WTC11 (cell line): ENCODE measurements at regions not wholly inside any gene's neighbourhood (a gene's known extent, or its start where the extent isn't known, plus 50 kb on each side); places are given as distances from the start of the nearest gene placed in this dataset.

Experiments used
- ATAC-seq: fragments of 200-7000 bp; cut with Tn5 transposase; 2 replicates; pipeline ENCODE4 v1.10.0; 2021; ENCODE audit warnings: mild to moderate bottlenecking, moderate library complexity
- CTCF ChIA-PET: fragments of 300-600 bp; sonication (Branson Sonifier 250); formaldehyde crosslinking; loops from one replicate; lab custom pipeline; 2021; ENCODE audit warnings: antibody characterized with exemption; lab: Charles Lee
- POLR2A ChIA-PET: fragments of 350-600 bp; sonication (Branson Sonifier 250); formaldehyde crosslinking; loops from one replicate; lab custom pipeline; 2021; ENCODE audit warnings: antibody characterized with exemption; lab: Charles Lee
- DNase-seq: peaks from one replicate; pipeline ENCODE4 v3.0.0; 2021; ENCODE audit warnings: low spot score
- H3K27ac Mint-ChIP-seq: 2 replicates; pipeline ENCODE4 v1.8.0; 2021; ENCODE audit warnings: mixed read lengths
- H3K27me3 Mint-ChIP-seq: 2 replicates; pipeline ENCODE4 v1.8.0; 2021; ENCODE audit warnings: low read depth, mild to moderate bottlenecking, moderate library complexity, mixed read lengths
- H3K36me3 Mint-ChIP-seq: 2 replicates; pipeline ENCODE4 v1.8.0; 2021; ENCODE audit warnings: mixed read lengths
- H3K4me1 Mint-ChIP-seq: 2 replicates; pipeline ENCODE4 v1.8.0; 2022; ENCODE audit warnings: mixed read lengths
- H3K4me3 Mint-ChIP-seq: 2 replicates; pipeline ENCODE4 v1.8.0; 2021; ENCODE audit warnings: mild to moderate bottlenecking, moderate library complexity, mixed read lengths
- H3K9me3 Mint-ChIP-seq: 2 replicates; pipeline ENCODE4 v1.8.0; 2021; ENCODE audit warnings: mixed read lengths
- ATF1 ChIP-seq: sonication (generic); formaldehyde crosslinking; IDR thresholded peaks from 2 replicates; pipeline ENCODE4 v1.8.1; 2023; ENCODE audit warnings: mild to moderate bottlenecking, moderate library complexity, missing genetic modification reagents
- ELF4 ChIP-seq: sonication (generic); formaldehyde crosslinking; IDR thresholded peaks from 2 replicates; pipeline ENCODE4 v1.8.1; 2022; ENCODE audit warnings: low read depth, mild to moderate bottlenecking, moderate library complexity, missing genetic modification reagents
- FOXP4 ChIP-seq: sonication (generic); formaldehyde crosslinking; IDR thresholded peaks from 2 replicates; pipeline ENCODE4 v1.8.0; 2022; ENCODE audit warnings: mild to moderate bottlenecking, missing genetic modification reagents
- GABPB1 ChIP-seq: sonication (generic); formaldehyde crosslinking; IDR thresholded peaks from 2 replicates; pipeline ENCODE4 v1.8.1; 2023; ENCODE audit warnings: mild to moderate bottlenecking, missing genetic modification reagents
- HMGXB4 ChIP-seq: sonication (generic); formaldehyde crosslinking; IDR thresholded peaks from 2 replicates; pipeline ENCODE4 v1.8.1; 2023; ENCODE audit warnings: mild to moderate bottlenecking, moderate library complexity, missing genetic modification reagents
- MAX ChIP-seq: sonication (generic); formaldehyde crosslinking; IDR thresholded peaks from 2 replicates; pipeline ENCODE4 v1.8.0; 2022; ENCODE audit warnings: mild to moderate bottlenecking, missing genetic modification reagents
- MXD4 ChIP-seq: fragments of 250-450 bp; sonication (Bioruptor Pico); IDR thresholded peaks from 2 replicates; pipeline ENCODE4 v1.8.0; 2021; ENCODE audit warnings: mild to moderate bottlenecking, moderate library complexity, borderline replicate concordance
- MYBL2 ChIP-seq: sonication (generic); formaldehyde crosslinking; IDR thresholded peaks from 2 replicates; pipeline ENCODE4 v1.8.1; 2023; ENCODE audit warnings: mild to moderate bottlenecking, moderate library complexity, missing genetic modification reagents
- NFATC4 ChIP-seq: fragments of 250-450 bp; sonication (Bioruptor Pico); IDR thresholded peaks from 2 replicates; pipeline ENCODE4 v1.9.0; 2021; ENCODE audit warnings: mild to moderate bottlenecking
- NR2C2 ChIP-seq: sonication (generic); formaldehyde crosslinking; IDR thresholded peaks from 2 replicates; pipeline ENCODE4 v1.8.0; 2022; ENCODE audit warnings: mild to moderate bottlenecking, missing genetic modification reagents
- NR3C1 ChIP-seq: sonication (generic); formaldehyde crosslinking; conservative IDR thresholded peaks from 2 replicates; pipeline ENCODE4 v1.8.1; 2023; ENCODE audit warnings: low read depth, mild to moderate bottlenecking, missing genetic modification reagents
- SMAD4 ChIP-seq: sonication (generic); formaldehyde crosslinking; IDR thresholded peaks from 2 replicates; pipeline ENCODE4 v1.8.0; 2022; ENCODE audit warnings: mild to moderate bottlenecking, missing genetic modification reagents
- ZNF121 ChIP-seq: sonication (generic); formaldehyde crosslinking; IDR thresholded peaks from 2 replicates; pipeline ENCODE4 v1.8.0; 2023; ENCODE audit warnings: missing genetic modification reagents
- ZNF232 ChIP-seq: sonication (generic); formaldehyde crosslinking; IDR thresholded peaks from 2 replicates; pipeline ENCODE4 v1.8.0; 2022; ENCODE audit warnings: mild to moderate bottlenecking, missing genetic modification reagents
- ZNF416 ChIP-seq: fragments of 250-450 bp; sonication (Bioruptor Pico); IDR thresholded peaks from 2 replicates; pipeline ENCODE4 v1.9.0; 2021; ENCODE audit warnings: mild to moderate bottlenecking, inconsistent platforms
- TF ChIP-seq, protein P1 (sequence below): sonication (generic); formaldehyde crosslinking; IDR thresholded peaks from 2 replicates; pipeline ENCODE4 v1.8.1; 2022; ENCODE audit warnings: low read depth, missing genetic modification reagents, borderline replicate concordance
- TF ChIP-seq, protein P2 (sequence below): sonication (generic); formaldehyde crosslinking; IDR thresholded peaks from 2 replicates; pipeline ENCODE4 v1.8.0; 2023; ENCODE audit warnings: mild to moderate bottlenecking, missing genetic modification reagents
- TF ChIP-seq, protein P3 (sequence below): sonication (generic); formaldehyde crosslinking; IDR thresholded peaks from 2 replicates; pipeline ENCODE4 v1.8.0; 2022; ENCODE audit warnings: mild to moderate bottlenecking, missing genetic modification reagents
- TF ChIP-seq, protein P4 (sequence below): sonication (generic); formaldehyde crosslinking; IDR thresholded peaks from 2 replicates; pipeline ENCODE4 v1.8.0; 2023; ENCODE audit warnings: missing genetic modification reagents, mild to moderate bottlenecking, borderline replicate concordance

GRCh38 chr4:188484256-188484655 lies 345.0 kb downstream of the TRIML1 start:
- no peak for ATAC-seq
- no peaks in the 10 kb centered on the region for H3K27me3 Mint-ChIP-seq
- ChIA-PET POLR2A (no interaction called here), CTCF (no interaction called here)
- H3K4me3 Mint-ChIP-seq, result no peak overlapping the region
- DNase-seq, result no peak
- peaks cover 9% of the 10 kb centered on the region for H3K9me3 Mint-ChIP-seq
- no peaks in the 10 kb centered on the region for H3K36me3 Mint-ChIP-seq
- peaks cover 19% of the 10 kb centered on the region for H3K4me1 Mint-ChIP-seq
- TF ChIP-seq FOXP4 (CRISPR knock-in tag) (no peak), ZNF416 (CRISPR knock-in tag) (no peak), MAX (CRISPR knock-in tag) (no peak), NFATC4 (no peak), ELF4 (no peak), SMAD4 (CRISPR knock-in tag) (no peak), ZNF121 (CRISPR knock-in tag) (no peak)
- TF ChIP-seq, protein P1, sequence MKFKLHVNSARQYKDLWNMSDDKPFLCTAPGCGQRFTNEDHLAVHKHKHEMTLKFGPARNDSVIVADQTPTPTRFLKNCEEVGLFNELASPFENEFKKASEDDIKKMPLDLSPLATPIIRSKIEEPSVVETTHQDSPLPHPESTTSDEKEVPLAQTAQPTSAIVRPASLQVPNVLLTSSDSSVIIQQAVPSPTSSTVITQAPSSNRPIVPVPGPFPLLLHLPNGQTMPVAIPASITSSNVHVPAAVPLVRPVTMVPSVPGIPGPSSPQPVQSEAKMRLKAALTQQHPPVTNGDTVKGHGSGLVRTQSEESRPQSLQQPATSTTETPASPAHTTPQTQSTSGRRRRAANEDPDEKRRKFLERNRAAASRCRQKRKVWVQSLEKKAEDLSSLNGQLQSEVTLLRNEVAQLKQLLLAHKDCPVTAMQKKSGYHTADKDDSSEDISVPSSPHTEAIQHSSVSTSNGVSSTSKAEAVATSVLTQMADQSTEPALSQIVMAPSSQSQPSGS (CRISPR knock-in tag), result no peak
- TF ChIP-seq, protein P2, sequence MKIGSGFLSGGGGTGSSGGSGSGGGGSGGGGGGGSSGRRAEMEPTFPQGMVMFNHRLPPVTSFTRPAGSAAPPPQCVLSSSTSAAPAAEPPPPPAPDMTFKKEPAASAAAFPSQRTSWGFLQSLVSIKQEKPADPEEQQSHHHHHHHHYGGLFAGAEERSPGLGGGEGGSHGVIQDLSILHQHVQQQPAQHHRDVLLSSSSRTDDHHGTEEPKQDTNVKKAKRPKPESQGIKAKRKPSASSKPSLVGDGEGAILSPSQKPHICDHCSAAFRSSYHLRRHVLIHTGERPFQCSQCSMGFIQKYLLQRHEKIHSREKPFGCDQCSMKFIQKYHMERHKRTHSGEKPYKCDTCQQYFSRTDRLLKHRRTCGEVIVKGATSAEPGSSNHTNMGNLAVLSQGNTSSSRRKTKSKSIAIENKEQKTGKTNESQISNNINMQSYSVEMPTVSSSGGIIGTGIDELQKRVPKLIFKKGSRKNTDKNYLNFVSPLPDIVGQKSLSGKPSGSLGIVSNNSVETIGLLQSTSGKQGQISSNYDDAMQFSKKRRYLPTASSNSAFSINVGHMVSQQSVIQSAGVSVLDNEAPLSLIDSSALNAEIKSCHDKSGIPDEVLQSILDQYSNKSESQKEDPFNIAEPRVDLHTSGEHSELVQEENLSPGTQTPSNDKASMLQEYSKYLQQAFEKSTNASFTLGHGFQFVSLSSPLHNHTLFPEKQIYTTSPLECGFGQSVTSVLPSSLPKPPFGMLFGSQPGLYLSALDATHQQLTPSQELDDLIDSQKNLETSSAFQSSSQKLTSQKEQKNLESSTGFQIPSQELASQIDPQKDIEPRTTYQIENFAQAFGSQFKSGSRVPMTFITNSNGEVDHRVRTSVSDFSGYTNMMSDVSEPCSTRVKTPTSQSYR, result no peak
- TF ChIP-seq, all 79 proteins: peak for 0
- H3K27ac Mint-ChIP-seq, result no peak overlapping the region

GRCh38 chr4:188485906-188486305 lies 346.7 kb downstream of the TRIML1 start:
- H3K4me3 Mint-ChIP-seq, result no peak overlapping the region
- POLR2A ChIA-PET, result no interaction called here
- H3K36me3 Mint-ChIP-seq, result no peaks in the 10 kb centered on the region
- peaks cover 13% of the 10 kb centered on the region for H3K9me3 Mint-ChIP-seq
- no peaks in the 10 kb centered on the region for H3K27me3 Mint-ChIP-seq
- H3K27ac Mint-ChIP-seq, result no peak overlapping the region
- ATAC-seq, result no peak
- CTCF ChIA-PET, result no interaction called here
- peaks cover 14% of the 10 kb centered on the region for H3K4me1 Mint-ChIP-seq
- TF ChIP-seq NR3C1, result no peak
- no peak for TF ChIP-seq GABPB1
- no peak for DNase-seq

DNA sequence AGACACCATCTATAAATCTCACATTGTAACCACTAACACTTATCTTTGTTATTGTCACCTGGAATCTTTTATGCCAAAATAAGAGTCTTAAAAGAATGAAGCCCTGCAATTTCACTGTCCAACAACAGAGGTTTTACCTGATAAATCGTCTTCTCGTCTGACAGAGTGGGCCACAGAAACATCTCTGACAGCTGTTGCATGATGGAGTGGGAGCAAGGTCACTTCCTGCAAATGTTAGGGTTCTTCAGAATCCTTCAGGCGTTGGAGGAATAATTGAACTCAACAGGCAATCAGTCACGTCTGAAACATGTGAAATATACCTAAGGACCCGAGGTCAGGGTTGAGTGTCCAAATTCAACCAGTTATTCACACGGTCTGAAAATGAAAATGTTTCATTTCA lies 353.6 kb downstream of the TRIML1 start:
- no peaks in the 10 kb centered on the region for H3K4me1 Mint-ChIP-seq
- DNase-seq (no peak), ATAC-seq (no peak)
- no peak overlapping the region for H3K27ac Mint-ChIP-seq
- ChIA-PET CTCF (no interaction called here), POLR2A (no interaction called here)
- no peaks in the 10 kb centered on the region for H3K36me3 Mint-ChIP-seq
- H3K9me3 Mint-ChIP-seq, result peaks cover 13% of the 10 kb centered on the region
- no peak overlapping the region for H3K4me3 Mint-ChIP-seq
- no peaks in the 10 kb centered on the region for H3K27me3 Mint-ChIP-seq
- no peak for TF ChIP-seq ATF1 (CRISPR knock-in tag)
- no peak for TF ChIP-seq HMGXB4
- TF ChIP-seq MXD4, result no peak
- TF ChIP-seq, protein P3, sequence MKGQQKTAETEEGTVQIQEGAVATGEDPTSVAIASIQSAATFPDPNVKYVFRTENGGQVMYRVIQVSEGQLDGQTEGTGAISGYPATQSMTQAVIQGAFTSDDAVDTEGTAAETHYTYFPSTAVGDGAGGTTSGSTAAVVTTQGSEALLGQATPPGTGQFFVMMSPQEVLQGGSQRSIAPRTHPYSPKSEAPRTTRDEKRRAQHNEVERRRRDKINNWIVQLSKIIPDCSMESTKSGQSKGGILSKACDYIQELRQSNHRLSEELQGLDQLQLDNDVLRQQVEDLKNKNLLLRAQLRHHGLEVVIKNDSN (CRISPR knock-in tag), result no peak
- TF ChIP-seq NR2C2 (CRISPR knock-in tag), result no peak
- TF ChIP-seq MYBL2 (CRISPR knock-in tag), result no peak
- no peak for TF ChIP-seq ZNF232
- TF ChIP-seq, protein P4, sequence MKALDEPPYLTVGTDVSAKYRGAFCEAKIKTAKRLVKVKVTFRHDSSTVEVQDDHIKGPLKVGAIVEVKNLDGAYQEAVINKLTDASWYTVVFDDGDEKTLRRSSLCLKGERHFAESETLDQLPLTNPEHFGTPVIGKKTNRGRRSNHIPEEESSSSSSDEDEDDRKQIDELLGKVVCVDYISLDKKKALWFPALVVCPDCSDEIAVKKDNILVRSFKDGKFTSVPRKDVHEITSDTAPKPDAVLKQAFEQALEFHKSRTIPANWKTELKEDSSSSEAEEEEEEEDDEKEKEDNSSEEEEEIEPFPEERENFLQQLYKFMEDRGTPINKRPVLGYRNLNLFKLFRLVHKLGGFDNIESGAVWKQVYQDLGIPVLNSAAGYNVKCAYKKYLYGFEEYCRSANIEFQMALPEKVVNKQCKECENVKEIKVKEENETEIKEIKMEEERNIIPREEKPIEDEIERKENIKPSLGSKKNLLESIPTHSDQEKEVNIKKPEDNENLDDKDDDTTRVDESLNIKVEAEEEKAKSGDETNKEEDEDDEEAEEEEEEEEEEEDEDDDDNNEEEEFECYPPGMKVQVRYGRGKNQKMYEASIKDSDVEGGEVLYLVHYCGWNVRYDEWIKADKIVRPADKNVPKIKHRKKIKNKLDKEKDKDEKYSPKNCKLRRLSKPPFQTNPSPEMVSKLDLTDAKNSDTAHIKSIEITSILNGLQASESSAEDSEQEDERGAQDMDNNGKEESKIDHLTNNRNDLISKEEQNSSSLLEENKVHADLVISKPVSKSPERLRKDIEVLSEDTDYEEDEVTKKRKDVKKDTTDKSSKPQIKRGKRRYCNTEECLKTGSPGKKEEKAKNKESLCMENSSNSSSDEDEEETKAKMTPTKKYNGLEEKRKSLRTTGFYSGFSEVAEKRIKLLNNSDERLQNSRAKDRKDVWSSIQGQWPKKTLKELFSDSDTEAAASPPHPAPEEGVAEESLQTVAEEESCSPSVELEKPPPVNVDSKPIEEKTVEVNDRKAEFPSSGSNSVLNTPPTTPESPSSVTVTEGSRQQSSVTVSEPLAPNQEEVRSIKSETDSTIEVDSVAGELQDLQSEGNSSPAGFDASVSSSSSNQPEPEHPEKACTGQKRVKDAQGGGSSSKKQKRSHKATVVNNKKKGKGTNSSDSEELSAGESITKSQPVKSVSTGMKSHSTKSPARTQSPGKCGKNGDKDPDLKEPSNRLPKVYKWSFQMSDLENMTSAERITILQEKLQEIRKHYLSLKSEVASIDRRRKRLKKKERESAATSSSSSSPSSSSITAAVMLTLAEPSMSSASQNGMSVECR (CRISPR knock-in tag), result no peak
- TF ChIP-seq, protein P1 (CRISPR knock-in tag), result no peak
